Keratinocyte (primary cell): ENCODE measurements at regions not wholly inside any gene's neighbourhood (a gene's known extent, or its start where the extent isn't known, plus 50 kb on each side); places are given as distances from the start of the nearest gene placed in this dataset.

Experiments used
- DNase-seq: peaks from one replicate; pipeline ENCODE4 v3.0.0-alpha.2; 2011; ENCODE audit warnings: low read depth, missing footprints, low spot score
- FAIRE-seq: peaks from 2 replicates; lab custom pipeline; 2011; peaks lifted over from hg19 to GRCh38; lab: Jason Lieb, UNC
- H2AFZ ChIP-seq: 2 replicates; pipeline ENCODE4 v1.6.0; 2012; ENCODE audit warnings: low read length, control low read depth, inconsistent platforms; ENCODE audit not compliant: control insufficient read depth
- H3K27ac ChIP-seq: 2 replicates; pipeline ENCODE4 v1.5.1; 2011; ENCODE audit warnings: low read length; ENCODE audit not compliant: control insufficient read depth, insufficient read depth
- H3K27me3 ChIP-seq: 3 replicates; pipeline ENCODE4 v1.6.0; 2011; ENCODE audit warnings: low read length; ENCODE audit not compliant: control insufficient read depth, insufficient read depth; ENCODE audit errors: extremely low read depth
- H3K36me3 ChIP-seq, 2 experiments: 2 replicates in 1 of 2; 3 replicates in 1 of 2; pipeline ENCODE4 v1.5.1; 2011; ENCODE audit warnings: low read length in 2 of 2, mild to moderate bottlenecking in 1 of 2; ENCODE audit not compliant: control insufficient read depth in 2 of 2, insufficient read depth in 2 of 2; ENCODE audit errors: extremely low read depth in 1 of 2
- H3K4me1 ChIP-seq: 3 replicates; pipeline ENCODE4 v1.5.1; 2011; ENCODE audit warnings: low read length; ENCODE audit not compliant: control insufficient read depth, insufficient read depth; ENCODE audit errors: extremely low read depth
- H3K4me2 ChIP-seq: 3 replicates; pipeline ENCODE4 v1.6.0; 2011; ENCODE audit warnings: low read depth, low read length; ENCODE audit not compliant: control insufficient read depth, insufficient read depth; ENCODE audit errors: extremely low read depth
- H3K4me3 ChIP-seq, 3 experiments: fragments of 200-600 bp in 1 of 3; sonication (generic) in 1 of 3; 2 replicates in 2 of 3; 3 replicates in 1 of 3; pipeline ENCODE4 v1.5.1; 2011 to 2016; ENCODE audit warnings: low read length in 3 of 3, mild to moderate bottlenecking in 3 of 3, control low read depth in 2 of 3, inconsistent platforms in 1 of 3, low read depth in 1 of 3, mixed read lengths in 1 of 3, mixed run types in 1 of 3, moderate library complexity in 1 of 3; ENCODE audit not compliant: control insufficient read depth in 2 of 3, insufficient read depth in 2 of 3; ENCODE audit errors: extremely low read depth in 1 of 3
- H3K79me2 ChIP-seq: 2 replicates; pipeline ENCODE4 v1.6.0; 2012; ENCODE audit warnings: low read length; ENCODE audit not compliant: control insufficient read depth, insufficient read depth
- H3K9ac ChIP-seq: 3 replicates; pipeline ENCODE4 v1.6.0; 2011; ENCODE audit warnings: low read length; ENCODE audit not compliant: control insufficient read depth, insufficient read depth; ENCODE audit errors: extremely low read depth
- H3K9me1 ChIP-seq: 3 replicates; pipeline ENCODE4 v1.6.0; 2011; ENCODE audit warnings: low read length; ENCODE audit not compliant: control insufficient read depth, insufficient read depth; ENCODE audit errors: extremely low read depth
- H3K9me3 ChIP-seq: 2 replicates; pipeline ENCODE4 v1.5.1; 2012; ENCODE audit warnings: low read depth, low read length; ENCODE audit not compliant: control insufficient read depth
- H4K20me1 ChIP-seq: 3 replicates; pipeline ENCODE4 v1.6.0; 2011; ENCODE audit warnings: low read length; ENCODE audit not compliant: control insufficient read depth, insufficient read depth; ENCODE audit errors: extremely low read depth
- CTCF ChIP-seq, 3 experiments: IDR thresholded peaks in 1 of 3; conservative IDR thresholded peaks in 1 of 3; optimal IDR thresholded peaks in 1 of 3; 2 replicates in 2 of 3; 3 replicates in 1 of 3; pipeline versions ENCODE3 to v1.5.1; 2011; ENCODE audit warnings: low read length in 3 of 3, mild to moderate bottlenecking in 3 of 3, moderate library complexity in 2 of 3, control low read depth in 1 of 3, inconsistent platforms in 1 of 3; ENCODE audit not compliant: insufficient read depth in 2 of 3; ENCODE audit errors: extremely low read depth in 1 of 3
- EZH2 ChIP-seq: IDR thresholded peaks from one replicate; pipeline ENCODE4 v1.6.1; 2012; ENCODE audit warnings: inconsistent platforms, mild to moderate bottlenecking, low read length, moderate library complexity
- dilution Hi-C: fragments of 300-500 bp; cut with MboI; formaldehyde crosslinking; loops from one replicate; pipeline ENCODE4 v1.7.0; 2020; ENCODE audit warnings: low sequenced_read_pairs; ENCODE audit not compliant: extremely low pct_ligation_motif_present

GRCh38 chr9:12178634-12179033, 514.6 kb upstream of the TYRP1 start:
- Histone ChIP-seq H3K4me1 (no peaks in the 10 kb centered on the region), H3K79me2 (no peaks in the 10 kb centered on the region), H3K4me3 (no peak overlapping the region), H3K36me3 (no peaks in the 10 kb centered on the region), H3K27me3 (no peaks in the 10 kb centered on the region), H2AFZ (no peak overlapping the region), H3K9ac (no peak overlapping the region), H3K27ac (no peak overlapping the region), H3K9me3 (no peaks in the 10 kb centered on the region), H4K20me1 (no peaks in the 10 kb centered on the region), H3K9me1 (no peaks in the 10 kb centered on the region), H3K4me2 (no peak overlapping the region)
- FAIRE-seq (no peak), DNase-seq (no peak)
- no peak for TF ChIP-seq CTCF (optimal IDR thresholded peaks at IDR 0.05 in 1 of 3, IDR thresholded peaks at IDR 0.05 in 1 of 3, conservative IDR thresholded peaks at IDR 0.05 in 1 of 3; ENCODE audit: extremely low read depth in 1 of 3, insufficient read depth in 2 of 3, low read length in 3 of 3)
- TF ChIP-seq EZH2: no peak
- dilution Hi-C loops: no loop called here

- Histone ChIP-seq H3K4me2 (no peak overlapping the region), H2AFZ (no peak overlapping the region), H3K4me1 (no peaks in the 10 kb centered on the region), H3K79me2 (no peaks in the 10 kb centered on the region), H3K4me3 (no peak overlapping the region), H3K27me3 (no peaks in the 10 kb centered on the region), H3K27ac (no peak overlapping the region), H3K9me3 (no peaks in the 10 kb centered on the region), H3K9me1 (no peaks in the 10 kb centered on the region), H3K36me3 (no peaks in the 10 kb centered on the region), H4K20me1 (no peaks in the 10 kb centered on the region), H3K9ac (no peak overlapping the region)
- TF ChIP-seq CTCF (optimal IDR thresholded peaks at IDR 0.05 in 1 of 3, IDR thresholded peaks at IDR 0.05 in 1 of 3, conservative IDR thresholded peaks at IDR 0.05 in 1 of 3; ENCODE audit: extremely low read depth in 1 of 3, insufficient read depth in 2 of 3, low read length in 3 of 3) (no peak), EZH2 (no peak)
- DNase-seq (no peak), FAIRE-seq (no peak)
- dilution Hi-C loops: no loop called here
These were observed 510.4 kb upstream of the TYRP1 start for GRCh38 chr9:12182806-12183205.
